A673 (cell line): ENCODE measurements at regions not wholly inside any gene's neighbourhood (a gene's known extent, or its start where the extent isn't known, plus 50 kb on each side); places are given as distances from the start of the nearest gene placed in this dataset.

ENCODE experiments used
- EZH2 ChIP-seq: fragments of 200-600 bp; sonication (generic); IDR thresholded peaks from 2 replicates; pipeline ENCODE4 v1.6.1; 2017; ENCODE audit warnings: borderline replicate concordance, low read depth, mild to moderate bottlenecking, mixed read lengths, antibody characterized with exemption, low read length; ENCODE audit not compliant: poor library complexity, severe bottlenecking
- TF ChIP-seq, protein P1 (sequence below): fragments of 300-800, 200-600 bp; sonication (generic); conservative IDR thresholded peaks from 2 replicates; pipeline ENCODE4 v1.5.1; 2017; ENCODE audit warnings: low read depth, mild to moderate bottlenecking, antibody characterized with exemption, low read length, moderate library complexity, mixed read lengths

DNA sequence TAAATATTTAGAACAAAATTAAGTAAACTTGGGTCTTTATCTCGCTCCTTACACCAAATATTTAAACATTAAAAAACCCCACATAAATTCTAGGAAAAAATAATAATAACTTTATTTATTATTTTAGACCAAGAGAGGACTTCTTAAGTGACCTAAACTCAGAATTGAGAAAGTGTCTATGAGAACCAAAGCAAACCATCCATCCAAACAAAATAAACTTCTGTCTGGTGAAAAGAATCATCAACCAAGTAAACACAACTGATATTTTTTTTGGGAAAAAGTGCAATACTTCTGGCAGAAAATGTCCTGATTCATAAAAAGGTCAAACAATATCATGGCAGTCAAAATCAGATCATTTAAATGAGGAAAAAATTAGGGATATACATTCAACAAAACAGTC, 533.0 kb downstream of the SPRY1 start:
- TF ChIP-seq, protein P1, sequence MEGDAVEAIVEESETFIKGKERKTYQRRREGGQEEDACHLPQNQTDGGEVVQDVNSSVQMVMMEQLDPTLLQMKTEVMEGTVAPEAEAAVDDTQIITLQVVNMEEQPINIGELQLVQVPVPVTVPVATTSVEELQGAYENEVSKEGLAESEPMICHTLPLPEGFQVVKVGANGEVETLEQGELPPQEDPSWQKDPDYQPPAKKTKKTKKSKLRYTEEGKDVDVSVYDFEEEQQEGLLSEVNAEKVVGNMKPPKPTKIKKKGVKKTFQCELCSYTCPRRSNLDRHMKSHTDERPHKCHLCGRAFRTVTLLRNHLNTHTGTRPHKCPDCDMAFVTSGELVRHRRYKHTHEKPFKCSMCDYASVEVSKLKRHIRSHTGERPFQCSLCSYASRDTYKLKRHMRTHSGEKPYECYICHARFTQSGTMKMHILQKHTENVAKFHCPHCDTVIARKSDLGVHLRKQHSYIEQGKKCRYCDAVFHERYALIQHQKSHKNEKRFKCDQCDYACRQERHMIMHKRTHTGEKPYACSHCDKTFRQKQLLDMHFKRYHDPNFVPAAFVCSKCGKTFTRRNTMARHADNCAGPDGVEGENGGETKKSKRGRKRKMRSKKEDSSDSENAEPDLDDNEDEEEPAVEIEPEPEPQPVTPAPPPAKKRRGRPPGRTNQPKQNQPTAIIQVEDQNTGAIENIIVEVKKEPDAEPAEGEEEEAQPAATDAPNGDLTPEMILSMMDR = no peak
- TF ChIP-seq EZH2 = no peak
